Smooth muscle cell (in vitro differentiated cells): ENCODE measurements at regions not wholly inside any gene's neighbourhood (a gene's known extent, or its start where the extent isn't known, plus 50 kb on each side); places are given as distances from the start of the nearest gene placed in this dataset.

Experiments
- DNase-seq: peaks from one replicate; lab custom pipeline; 2025; ENCODE audit not compliant: unreplicated experiment; lab: John Stamatoyannopoulos, UW
- H2AFZ ChIP-seq: fragments of 200-600 bp; sonication (generic); 2 replicates; pipeline ENCODE4 v1.6.0; 2016; ENCODE audit warnings: antibody characterized with exemption, low read depth, mild to moderate bottlenecking
- H3F3A ChIP-seq: fragments of 200-600 bp; sonication (generic); 2 replicates; pipeline ENCODE4 v1.6.0; 2017; ENCODE audit warnings: antibody characterized with exemption, low read depth
- H3K27ac ChIP-seq: fragments of 200-600 bp; sonication (generic); 2 replicates; pipeline ENCODE4 v1.5.1; 2016; ENCODE audit warnings: low read depth, mild to moderate bottlenecking
- H3K27me3 ChIP-seq: fragments of 200-600 bp; sonication (generic); 2 replicates; pipeline ENCODE4 v1.6.1; 2016; ENCODE audit warnings: low read depth, mild to moderate bottlenecking
- H3K36me3 ChIP-seq: fragments of 200-600 bp; sonication (generic); 2 replicates; pipeline ENCODE4 v1.5.1; 2016; ENCODE audit warnings: low read depth
- H3K4me1 ChIP-seq: fragments of 200-600 bp; sonication (generic); 2 replicates; pipeline ENCODE4 v1.5.1; 2016; ENCODE audit warnings: low read depth
- H3K4me2 ChIP-seq: fragments of 200-600 bp; sonication (generic); 2 replicates; pipeline ENCODE4 v1.6.0; 2016; ENCODE audit warnings: mild to moderate bottlenecking
- H3K4me3 ChIP-seq: fragments of 200-600 bp; sonication (generic); 2 replicates; pipeline ENCODE4 v1.5.1; 2016; ENCODE audit warnings: mild to moderate bottlenecking
- H3K79me2 ChIP-seq: fragments of 200-600 bp; sonication (generic); 2 replicates; pipeline ENCODE4 v1.6.0; 2016; ENCODE audit warnings: low read depth, mild to moderate bottlenecking
- H3K9ac ChIP-seq: fragments of 200-600 bp; sonication (generic); 2 replicates; pipeline ENCODE4 v1.6.0; 2016; ENCODE audit warnings: low read depth
- H3K9me3 ChIP-seq: fragments of 200-600 bp; sonication (generic); replicated peaks from 2 replicates; pipeline ENCODE4 v1.5.1; 2016; ENCODE audit warnings: low read depth
- H4K20me1 ChIP-seq: fragments of 200-600 bp; sonication (generic); 2 replicates; pipeline ENCODE4 v1.6.0; 2016; ENCODE audit warnings: low read depth
- CTCF ChIP-seq: fragments of 200-600 bp; sonication (generic); IDR thresholded peaks from 2 replicates; pipeline ENCODE4 v1.5.1; 2017; ENCODE audit warnings: borderline replicate concordance, mild to moderate bottlenecking, antibody characterized with exemption; ENCODE audit not compliant: insufficient read depth, poor library complexity, severe bottlenecking
- WGBS: methylation state at CpG from one replicate; pipeline ENCODE4 v1.1.7; 2016; ENCODE audit warnings: low lambda C conversion rate; 5-methylcytosine and 5-hydroxymethylcytosine counted together

- Histone ChIP-seq H3K27ac (no peak overlapping the region), H3K4me1 (peaks cover 7% of the 10 kb centered on the region), H3K4me3 (no peak overlapping the region), H4K20me1 (no peaks in the 10 kb centered on the region), H3F3A (no peaks in the 10 kb centered on the region), H2AFZ (no peak overlapping the region), H3K36me3 (no peaks in the 10 kb centered on the region), H3K9ac (no peak overlapping the region), H3K9me3 (no peaks in the 10 kb centered on the region), H3K4me2 (no peak overlapping the region), H3K79me2 (no peaks in the 10 kb centered on the region), H3K27me3 (no peaks in the 10 kb centered on the region)
- DNase-seq = no peak
- 87% methylated on average over 4 of the region's 4 CpGs for WGBS
- TF ChIP-seq CTCF = no peak
Measured at GRCh38 chr2:133814890-133815289, 246.6 kb upstream of the NCKAP5 start.

DNA sequence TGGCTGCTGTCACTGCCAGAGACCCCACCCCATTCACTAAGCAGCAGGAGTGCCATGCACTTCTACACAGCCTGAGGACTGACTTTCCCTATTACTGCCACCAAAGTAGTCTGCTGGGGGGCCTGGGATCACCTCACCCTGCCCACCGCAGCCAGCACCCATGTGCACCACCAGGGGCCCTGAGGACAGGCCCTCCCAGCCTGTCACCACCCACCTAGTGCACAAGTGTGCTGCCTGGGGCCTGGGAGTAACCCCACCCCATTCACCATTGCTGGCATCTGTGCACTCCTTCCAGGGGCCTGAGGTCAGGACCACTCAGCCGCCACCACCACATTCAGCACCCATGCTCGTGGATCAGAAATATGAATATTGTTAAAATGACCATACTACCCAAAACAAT is 247.8 kb upstream of the NCKAP5 start:
- no peak for TF ChIP-seq CTCF
- 96% methylated on average over 3 of the region's 3 CpGs for WGBS
- no peak overlapping the region for H3K4me3 ChIP-seq
- H4K20me1 ChIP-seq = no peaks in the 10 kb centered on the region
- H3K27ac ChIP-seq = no peak overlapping the region
- no peaks in the 10 kb centered on the region for H3K27me3 ChIP-seq
- no peaks in the 10 kb centered on the region for H3F3A ChIP-seq
- DNase-seq = no peak
- H3K79me2 ChIP-seq = no peaks in the 10 kb centered on the region
- no peak overlapping the region for H2AFZ ChIP-seq
- H3K9me3 ChIP-seq = no peaks in the 10 kb centered on the region
- H3K36me3 ChIP-seq = no peaks in the 10 kb centered on the region
- no peak overlapping the region for H3K9ac ChIP-seq
- no peak overlapping the region for H3K4me2 ChIP-seq
- peaks cover 7% of the 10 kb centered on the region for H3K4me1 ChIP-seq

DNA sequence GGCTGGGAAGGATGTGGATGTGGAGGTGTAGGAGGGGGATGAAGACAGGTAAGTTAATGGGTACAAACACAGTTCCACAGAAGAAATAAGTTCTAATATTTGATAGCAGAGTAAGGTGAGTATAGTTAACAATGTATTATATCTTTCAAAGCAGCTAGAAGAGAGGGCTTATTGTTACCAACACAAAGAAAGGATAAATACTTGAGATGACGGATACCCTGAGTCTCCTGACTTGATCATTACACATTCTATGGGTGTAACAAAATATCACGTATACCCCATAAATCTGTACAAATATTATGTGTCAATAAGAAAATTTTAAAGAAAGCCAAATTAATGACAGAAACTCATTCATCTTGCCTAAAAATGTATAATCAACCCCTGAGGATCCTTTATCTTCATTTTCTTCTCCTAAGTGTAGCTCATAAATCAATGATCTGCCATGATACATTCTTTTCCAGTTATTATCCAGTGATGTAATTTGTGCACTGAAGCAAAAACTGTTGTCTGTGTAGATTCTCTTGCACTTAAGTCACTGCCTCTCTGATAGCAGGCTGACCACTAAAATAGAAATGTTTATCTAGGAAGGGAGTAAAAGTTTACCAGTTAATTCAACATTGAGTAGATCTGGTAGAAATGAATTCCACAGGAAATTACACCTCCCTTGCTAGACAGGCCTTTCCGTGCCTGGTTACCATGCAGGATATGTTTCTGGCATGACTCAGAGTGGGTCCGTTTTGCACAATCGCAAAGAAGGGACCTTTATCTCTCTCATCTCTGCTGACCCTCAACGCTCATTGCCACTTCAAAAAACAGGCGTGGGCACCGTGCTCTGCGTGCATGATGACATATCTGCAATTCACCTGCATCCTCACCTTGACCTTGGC is 249.7 kb upstream of the NCKAP5 start:
- no peak overlapping the region for H2AFZ ChIP-seq
- H3K4me2 ChIP-seq = peak overlapping the region; percentile 16
- H3K4me3 ChIP-seq = no peak overlapping the region
- TF ChIP-seq CTCF = no peak
- H3K27ac ChIP-seq = peak overlapping the region; percentile 79
- peak overlapping the region; percentile 51 for H3K9ac ChIP-seq
- H4K20me1 ChIP-seq = no peaks in the 10 kb centered on the region
- H3K4me1 ChIP-seq = peaks cover 7% of the 10 kb centered on the region
- WGBS = 16% methylated on average over 9 of the region's 9 CpGs
- H3K36me3 ChIP-seq = no peaks in the 10 kb centered on the region
- H3F3A ChIP-seq = no peaks in the 10 kb centered on the region
- no peaks in the 10 kb centered on the region for H3K79me2 ChIP-seq
- H3K27me3 ChIP-seq = no peaks in the 10 kb centered on the region
- no peak for DNase-seq
- H3K9me3 ChIP-seq = no peaks in the 10 kb centered on the region

- H2AFZ ChIP-seq = no peak overlapping the region
- H3K27me3 ChIP-seq = no peaks in the 10 kb centered on the region
- H4K20me1 ChIP-seq = no peaks in the 10 kb centered on the region
- peak overlapping the region; percentile 79 for H3K27ac ChIP-seq
- WGBS = 66% methylated on average over 3 of the region's 3 CpGs
- no peak for DNase-seq
- no peaks in the 10 kb centered on the region for H3K9me3 ChIP-seq
- H3K4me3 ChIP-seq = no peak overlapping the region
- peak overlapping the region; percentile 16 for H3K4me2 ChIP-seq
- TF ChIP-seq CTCF = no peak
- H3F3A ChIP-seq = no peaks in the 10 kb centered on the region
- no peaks in the 10 kb centered on the region for H3K79me2 ChIP-seq
- peaks cover 7% of the 10 kb centered on the region for H3K4me1 ChIP-seq
- no peaks in the 10 kb centered on the region for H3K36me3 ChIP-seq
- H3K9ac ChIP-seq = no peak overlapping the region
Measured at GRCh38 chr2:133818661-133819060, 250.4 kb upstream of the NCKAP5 start.
